Hindlimb muscle (tissue), 1 donor: ENCODE measurements at regions not wholly inside any gene's neighbourhood (a gene's known extent, or its start where the extent isn't known, plus 50 kb on each side); places are given as distances from the start of the nearest gene placed in this dataset.

Source experiments
- DNase-seq: peaks from one replicate; pipeline ENCODE4 v3.0.0-alpha.2; 2013

DNA sequence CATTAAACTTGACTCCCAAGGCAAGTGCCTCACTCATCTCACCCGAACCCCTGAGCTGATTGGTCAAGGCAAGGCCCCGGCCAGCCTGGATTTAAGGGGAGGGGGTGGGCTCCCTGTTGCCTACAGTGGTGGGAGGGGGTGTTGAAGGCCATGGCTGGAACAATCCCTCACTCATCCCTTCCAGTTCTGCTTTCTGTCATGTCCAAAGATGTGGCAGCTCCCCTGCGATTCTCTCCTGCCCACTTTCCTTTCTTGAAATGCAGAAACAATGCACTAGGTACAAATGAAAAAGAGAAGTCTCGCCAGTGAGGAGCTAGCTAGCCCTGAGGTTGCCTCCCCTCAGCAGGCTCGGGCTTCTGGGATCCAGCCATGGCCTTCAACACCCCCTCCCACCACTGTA is 240.9 kb downstream of the SYK start:
- DNase-seq, result no peak

DNA sequence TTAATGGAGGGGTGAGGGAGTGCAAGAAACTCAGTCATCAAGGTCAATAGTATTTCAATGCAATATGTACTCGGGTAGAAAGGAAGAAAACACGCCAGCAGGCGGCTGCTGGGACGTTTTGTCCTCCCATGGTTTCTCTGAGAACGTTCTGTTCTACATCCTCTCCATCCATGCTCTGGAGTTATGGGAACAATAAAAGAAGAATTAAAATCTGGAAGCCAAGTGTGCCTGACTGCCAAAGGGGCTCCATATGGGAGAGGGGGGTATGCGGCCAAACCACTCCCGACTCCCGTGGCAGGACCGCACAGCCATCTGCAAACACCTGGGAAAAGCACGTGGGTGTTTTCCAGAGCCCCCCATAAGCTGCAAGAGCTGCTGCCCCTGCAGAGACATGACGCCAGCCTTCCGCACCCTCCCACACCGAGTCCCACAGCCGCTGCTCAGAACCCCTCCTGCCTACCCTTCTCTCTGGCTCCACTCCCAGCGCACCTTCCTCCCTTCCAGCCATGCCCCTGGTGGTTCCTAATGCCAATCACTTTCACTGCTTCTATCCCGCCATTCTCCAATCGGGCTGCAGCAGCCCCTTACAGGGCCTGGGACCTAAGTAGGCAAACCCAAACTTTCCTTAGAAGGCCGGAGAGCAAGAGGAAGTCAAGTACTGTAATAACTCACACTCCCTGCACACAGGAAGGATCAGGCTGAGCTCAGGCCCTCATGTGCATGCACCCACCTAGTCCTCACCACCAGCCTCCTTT is 241.6 kb downstream of the SYK start:
- DNase-seq, result no peak

DNA sequence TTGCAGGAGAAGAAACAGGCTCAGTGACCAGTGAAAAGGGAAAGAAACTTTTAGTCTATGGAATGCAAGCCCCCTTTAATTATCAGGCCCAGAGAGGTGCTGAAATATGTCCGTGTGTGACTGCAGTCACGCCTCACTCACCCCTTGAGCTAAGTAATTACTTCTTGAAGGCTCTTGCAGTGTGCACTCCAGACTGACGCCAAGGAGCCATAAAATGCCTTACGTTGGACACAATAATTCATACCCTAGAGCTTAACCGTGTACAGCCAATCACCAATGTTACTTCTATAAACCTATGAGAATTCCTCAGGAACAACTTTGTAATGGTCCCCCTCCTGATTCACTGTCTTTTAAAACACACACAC is 242.2 kb downstream of the SYK start:
- no peak for DNase-seq

DNA sequence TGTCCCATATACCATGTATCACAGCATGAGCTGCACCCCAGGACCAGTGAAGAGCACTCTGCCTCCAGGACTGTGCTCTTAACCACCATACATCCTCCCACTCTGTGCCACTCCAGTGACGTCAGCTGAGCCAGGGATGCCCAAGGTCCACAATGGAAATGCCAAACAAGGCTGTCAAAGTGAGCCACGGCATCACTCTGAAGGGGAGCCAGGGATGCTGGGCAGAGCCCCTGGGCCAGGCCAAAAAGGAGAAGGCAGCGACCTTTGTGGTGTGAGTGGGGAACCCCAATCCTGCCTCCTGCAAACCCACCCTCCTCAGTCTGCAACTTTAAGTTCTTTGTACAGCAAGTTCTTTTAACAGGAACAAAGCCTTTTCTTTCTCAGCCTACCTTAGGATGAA is 242.7 kb downstream of the SYK start:
- DNase-seq, result no peak

DNA sequence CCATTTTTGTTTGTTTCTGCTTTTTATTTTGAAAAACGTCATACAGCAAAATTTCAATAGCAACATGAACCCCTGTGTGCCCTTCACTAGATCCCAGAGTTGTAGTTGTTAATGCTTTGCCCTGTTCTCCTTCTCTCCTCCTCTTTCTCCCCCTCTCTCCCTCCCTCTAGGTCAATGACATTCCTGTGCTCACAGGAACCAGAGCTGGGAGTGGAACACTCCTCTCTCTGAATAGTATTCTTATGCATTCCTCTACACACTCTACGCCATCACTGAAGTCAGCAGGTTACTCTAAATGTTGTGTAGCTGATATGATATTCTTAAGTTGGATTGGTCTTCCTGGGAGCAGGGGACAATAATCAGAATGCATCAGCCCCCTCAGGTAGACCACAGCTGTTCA is 243.4 kb downstream of the SYK start:
- DNase-seq, result no peak

DNA sequence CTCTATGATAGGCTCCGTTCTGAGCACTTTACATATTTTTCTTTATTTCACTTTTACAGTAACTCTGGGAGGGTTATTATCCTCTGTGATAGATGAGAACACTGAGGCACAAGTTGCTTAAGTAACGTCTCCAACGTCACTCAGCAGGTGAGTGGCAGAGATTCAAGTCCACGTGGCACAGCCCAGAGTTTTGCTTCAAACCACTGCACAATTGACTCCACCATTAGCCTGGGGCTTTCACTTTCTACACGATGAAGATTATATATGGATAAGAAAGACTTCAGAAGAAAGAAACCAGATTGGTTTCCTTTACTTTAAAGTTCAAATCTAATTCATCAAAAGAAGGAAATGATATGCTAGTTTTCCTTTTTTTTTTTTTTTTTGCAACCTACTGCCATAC is 245.9 kb downstream of the SYK start:
- no peak for DNase-seq

DNA sequence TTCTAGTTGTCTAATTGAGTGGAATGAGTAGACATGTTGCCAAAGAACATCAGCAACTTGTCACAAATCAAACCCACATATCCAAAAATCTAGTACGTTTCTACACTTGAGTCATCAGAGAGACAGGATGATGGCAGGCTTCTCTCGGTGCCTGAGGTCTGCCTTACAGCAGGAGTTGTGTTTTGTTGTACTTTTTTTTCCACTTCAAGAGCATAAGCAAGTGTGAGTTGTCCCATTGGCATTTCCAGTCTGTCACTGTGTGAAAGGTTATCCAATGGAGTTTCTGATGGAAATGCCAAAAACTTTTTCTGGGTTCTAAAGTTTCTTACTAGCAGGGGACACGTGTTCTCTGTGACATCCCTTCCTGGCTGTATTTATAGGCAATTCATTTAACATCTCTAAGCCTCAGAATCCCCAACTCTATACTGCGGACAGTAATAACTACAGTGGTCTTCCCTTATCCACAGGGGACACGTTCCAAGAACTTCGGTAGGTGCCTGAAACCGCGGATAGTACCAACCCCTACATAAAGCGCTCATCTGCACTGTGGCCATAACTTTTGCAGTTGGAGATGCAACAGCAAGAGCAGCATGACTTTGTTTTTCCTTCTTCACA is 246.5 kb downstream of the SYK start:
- no peak for DNase-seq

DNA sequence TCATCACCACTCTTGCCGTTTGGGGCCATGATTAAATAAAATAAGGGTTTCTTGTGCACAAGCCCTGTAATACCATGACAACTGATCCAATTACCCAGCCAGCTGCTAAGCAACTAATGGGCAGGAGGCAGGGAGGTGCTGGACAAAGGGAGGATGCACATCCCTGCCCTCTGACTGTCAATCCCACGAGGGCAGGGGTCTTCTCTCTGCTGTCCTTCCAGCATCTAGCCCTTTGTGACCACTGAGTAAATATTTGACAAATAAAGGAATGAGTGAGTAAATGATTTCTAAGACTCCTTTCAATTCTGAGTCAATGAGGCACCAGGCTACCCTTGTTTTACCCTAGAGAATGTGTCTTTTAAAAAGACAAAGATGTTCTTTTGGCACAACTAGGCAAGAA is 247.1 kb downstream of the SYK start:
- no peak for DNase-seq

DNA sequence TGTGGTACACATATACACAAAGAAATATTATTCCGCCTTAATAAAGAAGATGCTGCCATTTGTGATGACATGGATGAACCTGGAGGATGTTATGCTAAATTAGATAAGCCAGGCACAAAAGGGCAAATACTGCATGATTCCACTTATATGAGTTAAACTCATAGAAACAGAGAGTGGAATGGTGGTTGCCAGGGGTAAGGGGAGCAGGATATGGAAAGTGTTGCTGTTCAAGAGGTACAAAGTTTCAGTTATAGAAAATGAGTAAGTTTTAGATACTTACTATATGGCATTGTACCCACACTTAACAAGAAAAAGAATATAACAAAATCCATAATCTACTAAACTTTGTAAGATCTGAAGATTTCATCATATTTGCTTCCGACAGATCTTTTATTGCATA is 252.2 kb downstream of the SYK start:
- no peak for DNase-seq

DNA sequence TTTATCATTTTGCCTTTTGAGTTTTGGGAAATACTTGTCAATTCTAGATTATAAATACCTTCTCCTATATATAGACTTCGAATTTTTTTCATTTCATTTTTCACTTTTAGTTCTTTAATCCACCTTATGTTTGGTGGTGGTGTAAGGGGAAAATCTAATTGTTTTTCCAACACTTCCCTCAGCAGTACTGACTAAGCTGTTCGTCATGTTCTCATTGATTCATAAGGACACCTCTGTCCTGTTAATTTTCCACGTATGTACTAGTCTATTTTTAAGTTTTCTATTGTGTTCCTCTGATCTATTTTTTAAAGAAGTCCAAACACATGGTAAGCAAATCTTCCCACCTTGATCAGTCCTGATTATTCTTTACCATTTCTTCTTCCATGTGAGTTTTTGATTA is 254.2 kb downstream of the SYK start:
- no peak for DNase-seq

DNA sequence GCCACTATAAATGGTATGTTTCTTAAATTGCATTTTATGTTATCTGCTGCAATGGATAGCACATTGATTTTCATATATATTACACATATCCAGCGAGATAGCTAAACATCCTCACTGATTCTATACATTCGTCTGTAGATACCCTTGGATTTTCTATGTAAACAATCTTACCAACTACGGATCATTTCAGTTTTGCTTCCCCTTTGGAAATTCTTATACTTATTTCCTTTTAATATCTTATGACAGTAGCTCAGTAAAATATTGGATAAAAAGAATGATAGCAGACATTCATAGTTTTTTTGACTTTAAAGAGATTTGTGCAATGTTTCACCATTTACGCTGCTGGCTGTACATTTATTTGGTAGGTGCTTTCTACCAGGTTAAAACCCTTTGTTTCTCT is 254.9 kb downstream of the SYK start:
- DNase-seq, result no peak

DNA sequence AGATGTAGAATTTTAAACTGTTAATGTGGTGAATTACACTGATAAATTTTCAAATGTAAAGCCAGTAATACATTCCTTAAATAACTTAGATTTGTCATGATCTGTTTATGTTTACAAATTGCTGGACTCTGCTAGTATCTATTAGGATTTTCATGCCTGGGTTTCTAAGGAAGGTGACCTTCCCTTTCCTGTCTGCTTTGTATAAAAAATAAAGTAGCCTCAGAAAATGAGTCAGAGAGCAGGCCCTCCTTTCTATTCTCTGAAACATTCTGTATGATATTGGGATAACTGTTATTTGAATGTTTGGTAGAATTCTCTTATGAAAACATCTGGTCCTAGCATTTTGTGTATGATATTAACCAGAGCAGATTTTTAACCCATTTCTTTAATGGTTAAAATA is 255.3 kb downstream of the SYK start:
- DNase-seq, result no peak

DNA sequence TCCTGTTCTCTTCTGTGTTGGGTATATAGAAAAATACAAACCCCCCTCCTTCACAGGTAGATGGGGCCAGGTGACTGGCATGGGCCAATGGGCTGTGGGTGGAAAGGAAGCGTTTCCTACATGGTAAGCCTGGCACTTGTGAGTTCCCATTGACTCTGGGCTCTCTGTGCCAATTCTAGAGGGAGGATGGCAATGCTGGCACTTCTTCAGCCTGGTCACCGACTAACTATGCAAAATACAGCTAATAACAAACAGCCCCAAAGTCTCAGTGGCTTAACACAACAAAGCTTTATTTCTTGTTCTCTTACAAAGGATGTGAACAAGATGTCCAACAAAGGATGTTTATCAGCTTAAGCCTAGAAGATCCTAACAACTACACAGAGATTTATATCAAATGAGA is 258.1 kb downstream of the SYK start:
- no peak for DNase-seq

DNA sequence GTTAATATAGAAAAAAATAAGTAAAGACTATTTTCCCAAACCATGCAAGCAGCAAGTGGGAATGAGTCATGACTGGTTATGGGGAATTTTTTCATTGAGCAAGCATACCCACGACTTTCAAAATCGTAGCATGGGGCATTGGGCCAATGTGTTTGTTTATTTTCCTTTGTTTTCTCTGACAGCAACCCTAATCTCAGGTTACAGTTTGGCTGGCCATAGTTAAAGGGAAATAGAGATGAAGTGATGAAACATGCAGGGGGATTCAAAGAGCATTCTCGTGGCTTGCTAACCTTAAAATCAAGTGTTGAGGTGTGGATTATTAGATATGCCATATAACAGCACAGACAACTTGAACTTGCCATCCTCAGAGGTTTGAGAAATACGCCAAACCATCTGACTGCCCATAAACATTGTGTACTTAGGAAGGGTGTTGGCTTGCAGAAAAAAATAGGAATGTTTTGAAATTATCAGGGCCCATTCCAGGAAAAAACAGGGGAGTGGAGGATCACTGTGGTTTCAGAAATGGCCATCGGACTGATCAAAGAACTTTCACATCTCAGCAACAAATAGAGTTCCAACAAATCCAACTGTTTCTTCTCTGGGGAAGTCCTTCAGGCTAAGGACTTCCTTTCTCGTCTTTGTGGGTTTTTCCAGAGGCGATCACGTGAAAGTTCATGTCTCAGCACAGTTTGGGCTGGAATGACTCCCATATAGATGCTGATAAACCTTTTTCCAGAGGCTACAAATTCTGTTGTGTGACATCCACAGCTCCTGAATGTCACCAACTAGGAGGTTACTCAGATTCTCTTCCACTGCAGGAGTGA is 259.1 kb downstream of the SYK start:
- no peak for DNase-seq

DNA sequence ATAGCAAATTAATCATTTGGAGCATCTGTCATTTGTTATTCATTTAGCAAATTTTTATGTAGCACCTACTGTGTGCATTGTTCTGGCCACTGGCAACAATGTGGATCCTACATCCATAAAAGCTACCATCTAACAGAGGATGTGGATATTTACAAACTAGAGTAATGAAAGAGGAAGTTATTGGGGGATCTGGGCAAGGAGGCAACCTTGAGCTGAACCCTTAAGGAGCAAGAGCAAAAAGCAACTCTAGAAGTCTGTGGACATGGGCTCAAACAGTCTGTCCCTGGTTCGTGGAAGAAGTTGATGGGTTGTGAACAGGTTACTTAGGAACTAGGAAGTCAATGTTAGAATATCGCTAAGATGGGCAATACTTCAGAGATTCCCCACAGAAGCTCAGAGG is 259.9 kb downstream of the SYK start:
- no peak for DNase-seq

DNA sequence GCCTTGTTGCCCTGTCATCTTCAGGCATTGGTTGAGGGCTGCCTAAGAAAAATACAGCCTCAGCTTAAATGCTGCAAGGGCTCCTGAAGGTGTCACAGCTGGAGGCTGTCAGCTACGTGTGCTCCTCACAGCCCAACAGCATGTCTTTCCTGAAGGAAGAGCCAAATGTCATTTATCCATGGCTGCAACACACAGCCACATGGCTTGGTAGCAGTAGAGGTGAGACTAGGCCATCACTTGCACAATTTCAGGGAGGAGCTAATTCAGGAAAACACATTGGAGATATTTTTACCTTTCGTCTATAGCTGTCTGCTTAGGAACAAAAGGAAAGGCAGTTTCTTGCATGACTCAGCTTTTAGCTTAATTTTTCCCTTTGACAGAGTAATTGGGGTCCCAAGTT is 260.7 kb downstream of the SYK start:
- DNase-seq, result no peak

DNA sequence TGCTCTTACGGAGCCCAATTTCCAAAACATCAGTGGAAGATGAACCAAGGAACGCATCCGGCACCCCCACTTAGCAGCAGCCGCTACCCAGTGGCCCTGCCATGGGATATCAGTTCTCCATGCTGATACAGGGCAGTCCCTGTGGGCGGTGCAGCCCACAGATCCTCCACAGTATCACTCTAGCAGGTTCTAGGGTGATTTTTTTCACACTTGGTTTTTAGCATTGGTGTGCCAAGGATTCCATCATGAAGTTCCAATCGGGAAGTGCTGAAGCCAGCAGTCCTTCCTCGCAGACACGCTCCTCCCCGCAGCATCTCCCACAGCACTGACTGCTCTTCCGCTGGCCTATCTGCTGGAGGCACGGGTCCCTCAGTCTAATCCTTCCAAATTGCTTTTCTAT is 261.9 kb downstream of the SYK start:
- no peak for DNase-seq

DNA sequence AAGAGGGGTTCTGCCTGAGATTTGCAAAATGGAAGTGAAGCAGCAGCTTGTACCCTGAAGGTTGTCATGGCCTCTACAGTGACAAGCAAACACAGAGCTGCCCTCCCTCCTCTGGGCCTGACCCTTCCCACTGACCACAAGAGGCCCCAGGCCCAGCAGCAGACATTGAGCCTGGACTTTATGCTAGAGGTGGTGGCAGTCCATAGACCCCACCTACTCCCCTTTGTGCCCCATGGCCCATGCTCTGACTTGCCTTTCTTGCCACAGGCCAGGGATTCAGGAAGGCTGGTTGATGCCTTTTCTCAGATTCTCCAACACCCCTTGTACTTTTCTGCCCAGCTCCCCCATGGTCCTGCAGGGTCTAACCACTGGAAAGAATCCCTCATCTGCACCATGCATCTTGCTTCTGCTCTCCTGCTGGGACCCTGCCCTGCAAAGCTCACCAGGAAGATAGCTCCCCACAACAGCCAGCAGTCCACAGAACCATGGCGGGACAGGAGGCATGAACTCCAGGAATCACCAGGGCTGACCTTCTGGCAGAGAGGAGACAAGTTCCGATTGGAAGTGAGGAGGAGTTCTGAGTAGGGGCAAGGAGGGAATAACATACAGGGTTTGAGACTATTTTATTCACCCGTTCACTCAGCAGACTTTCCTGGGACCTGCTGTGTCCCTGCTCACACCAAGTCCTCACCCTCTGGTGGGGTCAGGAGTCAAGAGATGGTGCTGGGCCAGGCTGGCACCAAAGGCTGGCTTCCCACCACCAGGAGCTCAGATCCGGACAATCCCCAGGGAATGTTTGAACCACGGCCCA is 263.8 kb downstream of the SYK start:
- DNase-seq, result no peak

DNA sequence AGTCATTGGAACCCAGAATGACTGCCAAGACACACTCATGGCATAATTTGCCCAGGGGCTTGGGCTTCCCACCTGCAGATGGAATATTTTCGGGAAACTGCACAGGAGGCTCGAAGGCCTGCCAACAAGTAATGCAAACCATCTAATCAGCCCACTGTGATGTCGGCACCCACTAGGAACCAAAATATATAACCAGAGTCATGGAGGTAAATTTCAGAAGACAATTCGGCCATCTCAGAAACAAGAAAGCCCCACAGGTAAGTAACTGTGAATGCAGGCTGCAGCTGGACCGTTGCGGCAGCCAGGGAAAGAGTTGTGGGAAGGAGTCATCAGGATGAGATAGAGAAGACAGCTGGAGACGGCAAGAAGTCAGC is 264.4 kb downstream of the SYK start:
- DNase-seq, result no peak

DNA sequence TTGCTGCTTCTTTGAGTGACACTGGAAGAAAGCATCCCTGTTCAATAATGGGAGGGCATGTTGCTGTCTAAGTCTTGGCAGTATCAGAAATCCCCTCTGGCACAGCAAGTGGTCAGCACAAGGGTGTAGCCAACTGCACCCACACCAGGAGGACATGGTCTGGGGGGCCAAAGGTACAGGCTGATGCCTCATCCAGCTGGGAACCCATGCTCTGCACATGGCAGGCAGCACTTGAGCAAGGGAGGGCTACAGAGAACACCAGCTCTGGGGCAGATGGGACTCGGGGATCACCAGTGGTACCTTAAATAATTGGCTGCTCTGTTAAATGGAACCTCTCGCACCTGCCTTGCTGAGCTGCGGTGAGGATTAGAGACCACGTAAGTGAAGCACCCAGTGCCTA is 265.2 kb downstream of the SYK start:
- DNase-seq, result no peak

DNA sequence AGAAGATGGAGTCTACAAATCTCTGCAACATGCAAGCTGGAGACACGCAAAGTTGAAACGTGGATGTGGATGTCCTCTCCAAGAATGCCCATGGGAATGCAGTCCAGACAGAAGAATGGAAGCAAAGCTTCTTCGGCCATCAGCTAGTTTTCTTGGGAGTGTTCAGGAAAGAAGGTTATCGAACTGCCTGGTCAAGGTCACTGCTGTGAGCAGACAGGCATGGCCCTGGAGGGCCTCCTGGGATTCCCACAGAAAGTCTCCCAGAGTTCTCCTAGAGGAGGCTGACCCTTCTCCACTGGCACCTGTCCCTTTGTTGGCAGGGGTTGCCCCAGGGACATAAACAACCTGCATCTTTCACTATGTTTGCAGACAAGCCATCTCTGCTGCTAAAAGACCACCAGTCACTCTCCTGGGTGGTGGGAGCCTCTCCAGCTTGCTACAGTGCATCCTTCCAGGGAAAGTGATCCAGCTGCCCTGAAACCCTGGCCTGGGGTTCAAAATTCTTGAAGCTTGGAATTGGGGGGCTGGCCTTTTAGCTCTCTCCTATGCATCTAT is 265.8 kb downstream of the SYK start:
- DNase-seq, result no peak

DNA sequence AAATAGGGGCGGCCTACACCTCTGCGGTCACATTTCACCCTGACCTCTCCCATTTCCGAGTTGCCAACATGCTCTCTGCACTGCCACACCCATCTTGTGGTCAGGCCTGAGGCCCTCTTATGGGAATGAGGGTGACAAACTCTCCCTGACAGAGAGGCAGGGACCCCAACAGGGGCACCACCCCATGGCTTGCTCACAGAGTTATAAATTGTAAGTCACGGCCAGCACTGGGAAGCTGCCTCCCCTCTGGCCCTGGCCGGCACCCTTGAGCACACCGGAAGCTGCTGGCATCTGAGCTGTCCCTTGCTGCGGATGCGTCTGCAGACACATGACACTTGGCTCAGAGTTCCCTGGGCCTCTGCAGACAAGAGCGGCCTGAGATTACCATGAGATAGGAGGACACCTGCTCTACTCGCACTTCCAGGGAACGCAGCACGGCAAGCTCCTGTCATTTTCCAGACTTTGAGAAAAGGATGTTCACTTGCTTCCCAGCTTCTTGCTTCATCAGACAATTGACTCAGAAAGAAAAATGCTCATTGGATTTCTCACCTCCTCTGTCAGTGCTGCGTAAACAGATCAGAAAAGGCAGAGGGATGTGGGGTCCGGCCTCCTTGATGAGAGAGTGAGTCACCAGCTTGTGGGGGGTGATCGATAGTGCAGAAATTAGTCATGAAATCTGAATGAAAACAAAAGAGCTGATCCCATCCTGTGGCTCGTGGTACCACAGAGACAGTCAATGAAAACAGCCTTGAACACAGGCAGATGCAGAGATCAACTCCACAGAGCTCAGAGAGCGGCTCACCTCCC is 269.8 kb downstream of the SYK start:
- DNase-seq, result no peak
